Stimulated activated CD8-positive, alpha-beta memory T cell treated with anti-CD3 and anti-CD28 coated beads, Interleukin-15, amount 100 ng/mL, for 4 hours (primary cell): ENCODE measurements at regions not wholly inside any gene's neighbourhood (a gene's known extent, or its start where the extent isn't known, plus 50 kb on each side); places are given as distances from the start of the nearest gene placed in this dataset.

Source experiments
- DNase-seq, 2 donors: peaks; one replicate each; pipeline ENCODE4 v3.0.0-alpha.2; 2020; ENCODE audit warnings: low read depth in 2 of 2

DNA sequence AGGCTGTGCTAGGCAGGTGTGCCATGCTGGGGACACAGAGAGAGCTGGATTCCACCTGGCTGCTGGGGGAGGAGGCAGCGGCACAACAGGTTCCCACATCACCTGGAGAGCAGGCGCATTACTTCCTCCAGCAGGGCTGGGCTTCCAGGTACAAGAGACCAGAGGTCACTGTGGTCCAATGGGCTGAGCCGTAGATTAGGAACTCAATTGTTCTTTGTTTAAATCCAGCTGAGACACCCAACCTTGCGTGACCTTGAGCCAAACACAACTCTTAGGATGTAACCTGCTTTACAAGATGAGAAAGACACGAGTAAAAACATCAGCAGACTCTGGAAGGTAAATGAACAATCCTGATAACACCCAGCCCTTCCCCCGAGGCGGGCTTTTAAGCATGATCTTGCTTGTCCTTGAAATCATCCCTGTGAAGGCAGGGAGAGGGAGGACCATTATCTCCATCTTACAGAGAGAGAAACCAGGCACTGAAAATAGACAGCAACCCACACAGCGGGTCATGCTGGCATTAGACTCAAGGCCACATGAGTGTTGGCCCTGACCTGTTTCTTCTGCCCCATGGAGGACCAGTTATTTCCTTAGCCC lies 216.5 kb upstream of the RREB1 start:
- no peak for DNase-seq

DNA sequence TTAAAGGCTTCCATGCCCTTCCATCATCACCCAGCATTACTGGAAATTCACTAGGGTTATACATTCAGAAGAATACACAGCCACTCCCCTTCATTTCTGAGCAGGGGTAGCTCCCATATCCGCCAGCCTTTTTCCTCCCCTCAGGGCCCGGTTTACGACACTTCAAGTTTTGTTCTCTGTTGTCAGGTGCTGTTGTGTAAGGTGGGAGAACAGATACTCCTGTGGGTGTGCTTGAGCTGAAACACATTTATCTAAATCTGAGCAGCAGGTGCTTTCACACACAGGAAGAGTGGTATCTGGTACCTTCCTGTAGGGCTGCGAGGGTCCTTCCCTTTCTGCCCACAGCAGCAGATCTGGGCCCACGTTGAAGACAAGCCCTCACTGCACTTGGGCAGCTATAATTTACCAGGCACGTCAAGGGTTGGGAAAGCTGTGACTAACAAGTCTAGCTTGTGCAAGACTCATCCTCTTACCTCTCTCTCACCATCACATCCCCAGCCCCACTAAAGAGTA lies 215.8 kb upstream of the RREB1 start:
- DNase-seq: no peak

DNA sequence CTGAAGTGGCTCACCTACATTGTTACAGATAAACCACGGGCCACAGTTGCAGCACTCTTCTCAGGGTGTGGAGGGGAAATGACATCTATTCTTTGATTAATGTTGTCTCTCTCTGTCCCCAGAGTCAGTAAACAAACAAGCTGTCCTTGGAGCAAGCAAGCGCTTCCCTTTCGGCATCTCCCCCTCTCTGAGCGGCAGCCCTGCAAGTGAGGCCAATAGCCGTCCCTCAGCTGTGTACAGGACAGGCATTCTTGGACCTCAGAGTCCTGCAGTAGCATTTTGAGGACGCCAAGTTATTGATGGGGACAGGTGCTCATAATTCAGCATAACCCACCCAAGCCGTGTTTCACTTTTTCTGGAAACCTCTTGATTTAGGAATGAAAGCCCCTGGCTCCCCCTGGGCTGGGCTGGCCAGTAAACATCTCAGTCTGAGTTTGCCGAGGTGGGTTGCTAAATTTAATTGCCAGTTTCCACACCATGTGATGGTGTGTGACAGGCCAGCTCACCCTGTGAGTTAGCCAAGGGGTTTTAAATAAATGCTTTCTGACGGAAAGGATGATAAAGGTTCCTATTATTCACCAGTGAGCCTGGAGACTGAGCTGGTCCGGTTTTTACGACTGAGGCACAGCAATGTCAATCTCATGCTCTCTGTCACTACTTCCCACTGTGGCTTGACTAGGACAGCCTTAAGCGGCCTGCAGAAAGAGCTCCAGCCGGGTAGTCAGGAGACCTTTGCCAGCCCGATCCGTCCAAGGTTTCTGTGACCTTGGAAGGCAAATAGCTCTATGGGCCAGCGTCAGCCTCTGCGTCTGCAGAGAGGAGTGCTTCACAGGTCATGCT lies 214.8 kb upstream of the RREB1 start:
- DNase-seq: no peak

DNA sequence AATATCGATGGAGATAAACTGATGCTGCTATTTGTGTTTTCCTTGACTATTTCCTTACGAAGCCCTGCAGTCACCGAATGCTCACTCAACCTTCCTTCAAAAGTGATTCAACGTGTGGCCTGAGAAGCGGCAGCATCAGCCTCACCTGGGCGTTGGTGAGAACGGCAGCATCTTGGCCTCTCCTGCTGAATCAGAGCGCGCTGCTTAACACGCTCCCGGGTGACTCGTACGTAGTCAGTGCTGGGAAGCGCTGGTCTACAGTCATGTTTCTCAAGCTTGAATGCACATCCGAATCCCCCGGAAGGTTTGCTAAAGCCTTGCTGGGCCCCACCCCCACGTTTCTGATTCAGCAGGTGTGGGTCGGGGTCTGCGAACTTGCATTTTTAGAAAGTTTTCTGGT lies 214.1 kb upstream of the RREB1 start:
- no peak for DNase-seq

DNA sequence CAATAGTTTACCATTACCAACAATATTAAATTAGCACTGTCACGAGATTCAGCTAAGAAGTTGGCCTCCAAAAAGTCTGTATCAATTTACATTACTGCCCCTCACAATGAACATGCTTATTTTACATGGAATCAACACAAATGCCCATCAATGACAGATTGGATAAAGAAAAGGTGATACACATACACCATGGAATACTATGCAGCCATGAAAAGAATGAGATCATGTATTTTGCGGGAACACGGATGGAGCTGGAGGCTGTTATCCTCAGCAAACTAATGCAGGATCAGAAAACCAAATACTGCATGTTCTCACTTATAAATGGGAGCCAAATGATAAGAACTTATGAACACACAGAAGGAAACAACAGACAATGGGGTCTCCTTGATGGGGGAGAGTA lies 211.8 kb upstream of the RREB1 start:
- DNase-seq: no peak

DNA sequence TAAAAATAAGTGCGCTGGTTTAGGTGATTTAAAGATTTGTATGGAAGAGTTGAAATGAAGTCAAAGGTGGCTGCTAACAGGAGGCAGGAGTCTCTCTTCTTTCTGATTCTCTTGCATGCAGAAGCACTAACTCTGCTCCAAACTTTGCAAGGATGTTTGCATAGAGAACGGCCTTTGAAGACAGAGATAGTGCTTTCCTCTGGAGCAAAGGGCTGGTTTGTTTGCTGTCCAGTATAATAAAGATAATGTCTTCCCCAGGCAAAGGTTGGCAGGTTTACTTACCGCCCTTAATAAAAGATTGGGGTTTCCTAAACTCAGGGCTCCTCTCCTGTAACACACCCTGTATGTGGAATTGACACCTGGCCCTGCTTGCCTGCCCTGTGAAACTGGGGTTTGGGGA lies 210.6 kb upstream of the RREB1 start:
- no peak for DNase-seq

DNA sequence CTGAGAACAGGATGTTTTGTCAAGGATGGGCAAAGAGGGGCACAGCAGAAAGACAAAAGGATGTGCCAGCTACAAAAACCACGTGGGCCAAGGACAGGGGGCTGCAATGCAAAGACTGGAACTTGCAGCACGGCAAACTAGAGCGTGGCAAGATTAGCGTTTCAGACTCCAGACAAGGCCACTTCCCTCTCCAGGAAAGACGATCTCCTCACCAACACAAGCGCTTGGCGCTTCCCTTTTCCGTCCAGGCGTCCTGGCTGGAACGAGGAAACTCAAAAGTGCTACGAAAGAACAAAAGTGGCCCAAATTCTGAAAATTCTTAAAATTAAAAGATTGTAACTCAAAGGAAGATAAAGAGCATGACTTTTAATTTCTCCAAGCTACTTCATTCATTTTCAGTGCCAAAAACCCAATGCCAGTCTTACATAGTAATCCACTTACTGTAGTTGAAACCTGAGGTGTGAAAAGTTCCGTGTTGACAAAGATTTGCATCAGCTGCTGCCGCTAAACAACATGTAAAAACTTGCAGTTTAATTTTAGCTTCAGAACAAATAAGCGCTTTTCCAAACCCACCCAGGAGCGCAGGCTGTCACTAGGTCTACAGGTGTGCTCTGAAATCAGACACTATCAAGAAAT lies 207.1 kb upstream of the RREB1 start:
- no peak for DNase-seq

DNA sequence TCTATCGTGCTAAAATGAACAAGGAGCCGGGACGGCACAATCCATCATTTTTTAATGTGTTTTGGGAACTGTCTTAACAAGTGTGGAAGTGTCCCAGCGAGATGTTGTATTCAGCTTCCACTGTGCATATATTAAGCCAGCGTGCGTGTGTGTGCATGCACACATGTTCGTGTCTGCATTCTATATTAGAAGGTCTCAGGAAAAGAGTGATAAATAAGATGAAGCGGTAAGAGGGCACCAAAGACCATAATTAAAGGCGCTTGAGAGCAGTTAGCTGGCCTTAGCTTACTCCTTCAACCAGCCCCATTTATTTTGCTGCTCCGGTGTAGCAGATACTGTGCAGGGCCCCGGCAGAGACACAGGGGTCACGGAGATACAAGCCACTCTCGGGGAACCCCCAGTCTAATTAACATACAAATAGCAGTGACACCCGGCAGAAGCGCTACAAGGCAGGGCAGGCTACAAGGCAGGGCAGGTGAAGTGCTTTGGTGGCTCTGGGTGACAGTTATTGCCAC lies 206.5 kb upstream of the RREB1 start:
- DNase-seq: no peak

DNA sequence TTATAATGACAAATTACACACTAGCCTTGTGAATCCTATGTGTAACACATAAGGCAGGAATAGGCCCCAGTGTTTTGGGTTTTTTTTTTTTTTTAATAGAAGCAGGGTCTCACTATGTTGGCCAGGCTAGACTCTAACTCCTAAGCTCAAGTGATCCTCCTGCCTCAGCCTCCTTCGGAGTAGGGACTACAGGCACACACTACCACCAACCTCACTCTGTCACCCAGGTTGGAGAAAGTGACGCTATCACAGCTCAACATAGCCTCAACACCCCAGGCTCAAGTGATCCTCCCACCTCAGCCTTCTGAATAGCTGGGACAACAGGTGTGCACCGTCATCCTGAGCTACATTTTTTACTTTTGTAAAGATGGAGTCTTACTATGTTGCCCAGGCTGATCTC lies 205.8 kb upstream of the RREB1 start:
- DNase-seq: no peak

DNA sequence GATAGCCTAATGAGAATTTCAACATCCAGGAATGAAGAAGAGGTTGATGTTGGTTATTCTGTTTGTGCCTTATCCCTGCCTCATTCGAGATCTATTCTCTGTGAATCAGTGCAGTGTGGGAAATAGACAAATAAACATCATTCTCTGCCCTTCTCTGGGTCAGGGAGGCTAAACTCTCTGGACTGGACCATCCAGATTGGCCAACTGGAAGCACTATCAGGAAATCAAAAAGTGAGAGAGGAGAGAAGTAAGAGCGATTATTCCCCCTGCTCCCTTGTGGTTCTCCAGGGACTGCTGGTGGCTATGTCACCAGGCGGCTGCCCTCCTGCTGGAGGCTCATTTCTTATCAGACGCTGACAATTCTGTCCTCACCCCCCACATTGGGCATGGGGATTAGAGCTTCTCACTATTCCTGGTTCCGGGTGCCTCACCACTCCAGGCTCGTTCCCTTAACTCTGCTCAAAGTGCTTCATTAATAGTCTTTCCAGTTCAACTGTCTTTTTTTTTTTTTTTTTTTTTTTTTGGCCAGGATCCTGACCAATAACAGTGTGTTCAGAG lies 201.7 kb upstream of the RREB1 start:
- no peak for DNase-seq

DNA sequence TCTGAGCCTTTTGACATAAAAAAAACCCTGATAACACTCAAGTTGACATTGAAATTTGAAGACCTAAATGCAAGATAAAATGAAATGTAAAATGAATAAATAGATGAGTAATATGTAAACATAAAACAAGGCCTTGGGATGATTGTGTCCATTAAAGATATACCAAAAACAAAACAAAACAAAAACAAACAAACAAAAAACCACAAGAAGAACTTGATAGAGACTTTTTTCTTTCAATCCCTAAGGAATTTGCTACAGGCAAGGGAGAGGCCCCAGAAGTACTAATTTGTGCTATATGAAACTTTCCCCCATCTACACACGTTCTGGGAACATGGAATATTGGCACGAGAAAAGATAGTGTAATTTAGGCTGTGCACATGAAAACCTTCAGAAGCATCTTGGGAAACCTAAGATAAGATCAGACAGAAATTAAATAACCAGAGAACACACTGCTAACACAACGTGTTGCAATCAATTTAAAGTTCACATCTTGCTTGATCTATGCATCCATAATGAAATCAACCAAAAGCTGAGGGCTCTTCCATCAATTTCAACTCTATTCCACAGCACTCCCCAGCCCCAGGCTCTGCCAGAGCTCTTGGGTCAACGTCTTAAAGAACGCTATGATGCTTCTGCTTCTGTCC lies 201.1 kb upstream of the RREB1 start:
- no peak for DNase-seq

DNA sequence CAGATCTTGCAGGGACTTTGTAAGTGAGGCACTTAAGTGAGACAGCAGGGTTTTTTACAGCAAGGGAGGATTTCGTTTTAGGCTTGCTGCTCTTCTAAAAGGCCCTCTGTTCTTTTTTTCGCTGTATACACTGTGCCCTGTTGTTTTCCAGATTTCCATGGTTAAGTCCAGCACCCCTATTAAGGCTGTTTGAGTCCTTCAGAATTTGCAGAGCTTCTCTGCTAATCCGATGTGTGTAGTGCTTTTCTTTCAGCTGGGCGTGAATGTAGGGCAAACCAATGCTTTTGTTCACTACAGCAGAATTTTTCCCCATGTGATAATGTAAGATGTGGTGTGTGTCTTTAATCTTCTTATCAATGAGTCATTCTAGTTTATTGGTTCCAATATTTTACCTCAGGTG lies 200.5 kb upstream of the RREB1 start:
- no peak for DNase-seq

DNA sequence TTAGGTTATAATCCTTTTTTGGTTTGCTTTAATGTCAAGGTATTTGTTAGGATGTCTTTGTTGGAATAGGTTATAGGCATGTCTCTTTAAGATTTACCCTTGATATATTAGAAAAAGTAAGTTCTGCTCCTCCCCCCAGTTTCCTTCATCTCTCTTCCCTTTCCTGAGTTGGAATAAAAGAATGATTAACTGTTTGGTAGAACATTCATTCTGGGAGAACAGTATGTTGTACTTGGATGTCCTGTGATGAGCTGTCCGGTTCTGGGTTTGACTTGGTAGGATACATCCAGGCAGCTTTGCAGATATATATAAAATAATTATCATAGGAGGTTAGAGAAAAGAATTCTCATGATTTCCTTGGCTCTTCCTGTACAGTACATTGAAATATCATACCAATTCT lies 199.6 kb upstream of the RREB1 start:
- DNase-seq: no peak

DNA sequence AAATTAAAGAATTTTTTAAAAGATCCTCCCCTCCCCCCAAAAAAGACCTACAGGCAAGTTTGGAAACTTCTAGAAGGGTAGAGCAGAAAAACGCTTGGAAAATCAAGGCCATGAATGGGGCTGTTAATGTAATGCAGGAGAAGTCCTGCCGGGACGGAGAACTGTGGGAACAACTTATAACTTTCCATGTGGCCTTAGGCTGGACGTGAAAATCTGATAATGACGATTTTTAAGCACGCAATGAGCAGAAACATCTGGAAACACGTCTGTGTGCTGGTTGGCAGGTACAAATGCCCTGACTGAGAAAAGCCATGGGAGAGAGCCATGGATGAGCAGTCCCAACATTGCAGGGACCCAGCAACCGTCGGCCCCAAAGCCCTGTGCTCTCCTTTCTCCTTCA lies 198.7 kb upstream of the RREB1 start:
- DNase-seq: no peak

DNA sequence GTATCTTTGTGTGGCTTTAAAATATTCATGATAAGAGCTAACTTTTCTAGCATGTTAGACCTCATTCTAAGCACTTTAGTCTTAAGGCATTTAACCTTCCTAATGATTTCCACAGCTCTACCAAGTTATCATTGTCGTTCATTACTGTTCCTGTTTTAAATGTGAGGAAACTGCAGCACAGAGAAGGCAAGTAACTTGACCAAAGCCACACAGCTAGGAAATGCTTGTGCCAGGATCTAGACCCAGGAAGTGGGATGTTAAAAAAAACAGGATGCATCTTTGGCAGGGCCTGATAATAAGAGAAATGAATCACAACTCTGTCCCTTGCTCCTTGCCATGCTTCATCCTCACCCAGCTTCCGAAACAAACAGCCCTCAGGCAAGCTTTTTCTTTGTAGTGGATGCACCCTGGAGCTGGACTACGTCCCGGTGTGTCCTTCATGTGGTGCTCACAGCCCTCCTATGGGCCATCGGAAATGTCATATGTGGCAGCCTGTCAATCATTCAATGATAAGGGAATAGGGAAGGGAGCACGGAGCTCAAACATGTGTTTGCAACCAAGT lies 196.9 kb upstream of the RREB1 start:
- DNase-seq: no peak

DNA sequence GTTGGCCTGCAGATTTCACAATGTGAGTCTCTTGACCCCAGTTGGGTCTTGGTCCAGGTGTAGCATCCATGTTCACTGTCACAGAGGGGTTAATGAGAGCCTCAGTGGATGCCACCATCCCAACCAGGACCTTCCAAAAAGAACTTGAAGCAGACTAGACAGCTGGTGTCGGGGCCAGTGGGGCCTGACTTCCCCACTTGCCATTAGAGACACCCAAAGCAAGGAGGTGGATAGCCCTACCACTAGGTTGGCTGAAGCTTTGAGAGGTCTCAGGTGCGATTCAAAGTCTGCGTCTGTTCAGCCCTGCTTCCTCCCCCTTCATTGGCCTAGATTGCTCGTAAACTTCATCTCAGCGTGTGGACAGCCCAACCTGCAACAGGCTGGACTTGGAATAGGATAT lies 196.4 kb upstream of the RREB1 start:
- no peak for DNase-seq

DNA sequence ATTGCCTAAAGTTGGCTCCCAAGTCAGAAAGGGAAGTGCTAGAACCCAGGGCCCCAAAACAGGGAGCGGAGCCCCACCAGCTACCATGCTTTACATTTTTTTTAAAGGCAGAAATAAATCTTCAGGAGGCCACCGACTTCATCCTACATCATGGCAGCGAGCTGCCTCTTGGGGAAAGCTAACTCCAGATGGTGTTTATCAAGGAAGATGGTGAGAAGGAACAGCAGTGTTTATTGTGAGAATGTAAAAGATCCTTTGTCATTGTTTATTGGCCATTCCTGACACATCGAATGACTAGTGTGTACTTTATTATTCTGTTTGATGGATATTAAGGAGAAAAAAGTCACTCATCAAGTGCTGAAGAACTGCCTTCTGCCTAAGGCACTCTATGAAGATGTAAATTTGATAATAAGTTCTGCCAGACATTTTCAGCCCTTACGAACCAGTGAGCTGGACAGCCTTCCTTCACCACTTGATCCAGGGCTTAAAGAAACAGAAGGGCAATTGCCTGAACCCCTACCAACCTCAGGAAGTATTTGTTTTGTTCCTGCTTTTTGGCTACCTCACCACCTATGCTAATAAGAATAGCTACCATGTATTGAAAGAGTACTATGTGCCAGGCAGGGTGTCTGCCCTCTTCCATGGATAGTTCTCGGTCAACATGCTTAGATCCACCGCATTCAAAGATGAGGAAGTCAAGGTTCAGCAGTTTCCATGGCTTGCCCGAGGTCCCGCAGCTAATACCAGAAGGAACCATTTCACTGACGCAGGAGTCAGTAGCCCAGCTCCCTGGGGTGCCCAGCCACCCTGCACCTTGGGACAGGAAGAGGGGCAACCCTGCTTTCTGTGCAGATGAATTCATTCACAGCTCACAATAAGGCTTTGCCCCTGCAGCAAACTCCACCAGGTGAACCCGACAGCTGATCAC lies 194.7 kb upstream of the RREB1 start:
- no peak for DNase-seq

DNA sequence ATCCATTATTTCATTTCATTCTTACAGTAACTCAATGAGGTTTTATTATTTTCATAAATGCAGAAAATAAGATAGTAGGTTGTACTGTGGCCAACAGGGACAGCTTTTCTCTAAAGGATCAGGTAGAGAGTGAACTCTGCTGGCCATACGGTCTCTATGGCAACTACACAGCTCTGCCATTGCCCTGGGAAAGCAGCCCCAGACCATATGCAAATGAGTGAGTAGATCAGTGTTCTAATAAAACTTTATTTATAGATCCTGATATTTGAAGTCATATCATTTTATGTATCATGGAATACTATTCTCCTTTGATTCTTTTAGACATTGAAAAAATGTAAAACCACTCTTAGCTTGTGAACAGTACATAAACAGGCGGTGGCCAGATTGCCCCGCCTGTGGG lies 192.5 kb upstream of the RREB1 start:
- DNase-seq: no peak

DNA sequence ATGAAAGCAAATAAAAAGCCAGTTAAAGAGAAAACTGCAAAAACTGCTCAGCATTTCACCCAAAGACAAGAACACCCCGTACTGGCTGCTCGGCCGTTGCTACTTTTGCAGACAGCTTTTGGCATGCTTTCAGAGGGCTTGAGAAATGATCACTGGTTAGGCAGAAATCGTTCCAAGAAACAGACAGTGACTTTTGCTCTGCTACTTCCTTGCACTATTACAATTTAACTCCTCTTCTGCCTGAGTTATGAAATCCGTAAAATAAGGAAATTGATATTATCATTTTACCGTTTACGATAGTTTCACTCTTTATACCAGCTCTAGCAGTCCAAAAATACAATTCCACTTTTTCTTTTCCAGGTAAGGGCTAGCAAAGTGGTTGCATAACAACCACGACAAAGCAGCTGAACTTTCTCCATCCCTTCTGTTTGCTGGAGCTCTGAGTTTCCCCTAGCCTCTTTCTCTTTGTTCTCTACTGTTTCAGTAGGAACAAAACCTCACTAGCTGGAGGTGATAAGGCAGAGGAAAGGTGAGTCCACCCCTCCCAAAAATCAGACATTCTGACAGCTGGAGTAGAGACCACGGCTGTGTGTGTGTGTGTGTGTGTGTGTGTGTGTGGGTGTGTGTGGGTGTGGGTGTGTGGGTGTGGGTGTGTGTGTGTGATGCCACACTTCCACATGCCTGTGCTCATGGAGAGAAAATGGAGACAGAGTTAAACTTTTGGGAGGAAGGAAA lies 191.8 kb upstream of the RREB1 start:
- DNase-seq: no peak

DNA sequence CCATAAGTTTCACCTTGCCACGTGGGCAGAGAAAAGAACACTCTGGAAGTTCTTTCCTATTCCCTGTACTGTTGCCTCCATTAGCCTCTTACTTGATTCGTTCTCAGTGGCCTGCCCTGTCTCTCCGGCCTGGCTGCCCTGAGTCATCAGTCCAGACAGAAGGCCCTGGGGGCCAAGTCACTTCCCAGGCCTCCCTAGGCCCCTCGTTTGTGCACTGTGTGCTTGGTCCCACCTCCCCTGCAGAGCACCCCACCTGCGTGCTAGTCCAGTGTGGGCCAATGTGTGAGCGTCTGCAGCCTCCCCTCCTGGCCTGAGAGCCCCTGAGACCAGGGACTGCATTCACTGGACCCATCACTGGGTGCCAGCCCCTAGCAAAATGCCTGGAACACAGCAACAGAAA lies 191.2 kb upstream of the RREB1 start:
- DNase-seq: no peak
